ENCODE measurements at regions not wholly inside any gene's neighbourhood (a gene's known extent, or its start where the extent isn't known, plus 50 kb on each side); places are given as distances from the start of the nearest gene placed in this dataset.

GRCh38 chr10:29829776-29830175 is 195.0 kb upstream of the SVIL start:
- Histone ChIP-seq H4K20me1 (ENCODE audit: insufficient read depth) (no peaks in the 10 kb centered on the region), H3K79me2 (ENCODE audit: insufficient read depth) (no peaks in the 10 kb centered on the region), H3K4me1 (ENCODE audit: control insufficient read depth in 1 of 2, insufficient read depth in 2 of 2, low read depth in 1 of 2, low read length in 1 of 2) (peaks cover 0 to 3% of the 10 kb centered on the region in 2 experiments; a peak in 1 of 4 replicates), H3K9me3 (no peaks in the 10 kb centered on the region), H3K4me3 (ENCODE audit: low read depth in 2 of 2, low read length in 1 of 2) (no peak overlapping the region), H2AFZ (ENCODE audit: low read depth) (no peak overlapping the region), H3K27ac (ENCODE audit: low read depth in 2 of 2, low read length in 1 of 2) (no peak overlapping the region), H3F3A (replicated peaks; ENCODE audit: insufficient read depth) (no peaks in the 10 kb centered on the region), H3K9ac (no peak overlapping the region), H3K9me2 (no peaks in the 10 kb centered on the region), H3K36me3 (replicated peaks in 1 of 2; ENCODE audit: control insufficient read depth in 1 of 2, insufficient read depth in 2 of 2, low read length in 1 of 2) (no peaks in the 10 kb centered on the region), H3K27me3 (ENCODE audit: insufficient read depth) (no peaks in the 10 kb centered on the region), H3K4me2 (no peak overlapping the region)
- ChIA-PET POLR2A (no interaction called here), CTCF (no interaction called here)
- no peak for TF ChIP-seq MAX (IDR thresholded peaks at IDR 0.05; ENCODE audit: low read depth)
- no peak for TF ChIP-seq IRF3 (IDR thresholded peaks at IDR 0.05; ENCODE audit: low read depth, low read length)
- TF ChIP-seq ELF1 (IDR thresholded peaks at IDR 0.05) = no peak
- TF ChIP-seq SIN3A (IDR thresholded peaks at IDR 0.05; ENCODE audit: borderline replicate concordance, low read depth, low read length) = no peak
- TF ChIP-seq USF1 (IDR thresholded peaks at IDR 0.05; ENCODE audit: borderline replicate concordance, low read depth) = no peak
- no peak for TF ChIP-seq TCF12 (IDR thresholded peaks at IDR 0.05)
- TF ChIP-seq RCOR1 (IDR thresholded peaks at IDR 0.05; ENCODE audit: low read length) = no peak
- no peak for TF ChIP-seq CHD2 (IDR thresholded peaks at IDR 0.05; ENCODE audit: low read length, partially characterized antibody)
- TF ChIP-seq POLR2AphosphoS5 (IDR thresholded peaks at IDR 0.05; ENCODE audit: low read depth, low read length) = no peak
- no peak for TF ChIP-seq GABPA (IDR thresholded peaks at IDR 0.05; ENCODE audit: low read depth)
- no peak for TF ChIP-seq USF2 (IDR thresholded peaks at IDR 0.05; ENCODE audit: borderline replicate concordance, low read depth, low read length)
- TF ChIP-seq FOSL2 (IDR thresholded peaks at IDR 0.05; ENCODE audit: borderline replicate concordance, low read depth) = no peak
- WGBS (ENCODE audit: low lambda C conversion rate) = 65% methylated on average over 2 of the region's 2 CpGs
- no peak for DNase-seq

- peaks cover 0 to 3% of the 10 kb centered on the region in 2 experiments; a peak in 1 of 4 replicates for H3K4me1 ChIP-seq (ENCODE audit: control insufficient read depth in 1 of 2, insufficient read depth in 2 of 2, low read depth in 1 of 2, low read length in 1 of 2)
- no peak overlapping the region for H3K4me2 ChIP-seq
- no peak for DNase-seq
- H4K20me1 ChIP-seq (ENCODE audit: insufficient read depth) = no peaks in the 10 kb centered on the region
- WGBS (ENCODE audit: low lambda C conversion rate) = 80% methylated on average over 3 of the region's 3 CpGs
- no peaks in the 10 kb centered on the region for H3F3A ChIP-seq (replicated peaks; ENCODE audit: insufficient read depth)
- no peak overlapping the region for H3K4me3 ChIP-seq (ENCODE audit: low read depth in 2 of 2, low read length in 1 of 2)
- ChIA-PET CTCF (no interaction called here), POLR2A (no interaction called here)
- no peaks in the 10 kb centered on the region for H3K36me3 ChIP-seq (replicated peaks in 1 of 2; ENCODE audit: control insufficient read depth in 1 of 2, insufficient read depth in 2 of 2, low read length in 1 of 2)
- H3K27ac ChIP-seq (ENCODE audit: low read depth in 2 of 2, low read length in 1 of 2) = no peak overlapping the region
- H3K79me2 ChIP-seq (ENCODE audit: insufficient read depth) = no peaks in the 10 kb centered on the region
- no peaks in the 10 kb centered on the region for H3K9me3 ChIP-seq
- H3K9ac ChIP-seq = no peak overlapping the region
- H2AFZ ChIP-seq (ENCODE audit: low read depth) = no peak overlapping the region
- H3K9me2 ChIP-seq = no peaks in the 10 kb centered on the region
- H3K27me3 ChIP-seq (ENCODE audit: insufficient read depth) = no peaks in the 10 kb centered on the region
- TF ChIP-seq EZH2phosphoT487 (IDR thresholded peaks at IDR 0.05; ENCODE audit: borderline replicate concordance, low read depth) (no peak), MEF2A (IDR thresholded peaks at IDR 0.05; ENCODE audit: borderline replicate concordance, low read depth) (no peak), PBX3 (IDR thresholded peaks at IDR 0.05) (no peak), USF1 (IDR thresholded peaks at IDR 0.05; ENCODE audit: borderline replicate concordance, low read depth) (no peak), FOXM1 (IDR thresholded peaks at IDR 0.05; ENCODE audit: low read depth) (no peak), GATA2 (CRISPR knock-in tag; IDR thresholded peaks at IDR 0.05) (no peak), YY1 (IDR thresholded peaks at IDR 0.05; ENCODE audit: low read depth) (no peak), SMC3 (IDR thresholded peaks at IDR 0.05; ENCODE audit: low read depth, low read length) (no peak), REST (IDR thresholded peaks at IDR 0.05; ENCODE audit: low read depth, low read length) (no peak), POLR2AphosphoS5 (IDR thresholded peaks at IDR 0.05; ENCODE audit: low read depth, low read length) (no peak), TEAD4 (IDR thresholded peaks at IDR 0.05; ENCODE audit: borderline replicate concordance, insufficient read depth) (no peak)
These were observed 194.2 kb upstream of the SVIL start for GRCh38 chr10:29828956-29829355.

All from SK-N-SH (cell line).